Activated CD8-positive, alpha-beta T cell treated with anti-CD3 and anti-CD28 coated beads for 36 hours (primary cell): ENCODE measurements at regions not wholly inside any gene's neighbourhood (a gene's known extent, or its start where the extent isn't known, plus 50 kb on each side); places are given as distances from the start of the nearest gene placed in this dataset.

Source experiments
- ATAC-seq: fragments of 200-7000 bp; cut with Tn5 transposase; one replicate; pipeline ENCODE4 v1.10.0; 2021; ENCODE audit warnings: mild to moderate bottlenecking, moderate library complexity
- CTCF ChIA-PET: fragments of 350-600 bp; sonication (Branson Sonifier 250); formaldehyde crosslinking; loops from one replicate; lab custom pipeline; 2021; ENCODE audit warnings: antibody characterized with exemption; lab: Charles Lee
- POLR2A ChIA-PET: fragments of 350-600 bp; sonication (Branson Sonifier 250); formaldehyde crosslinking; loops from one replicate; lab custom pipeline; 2021; ENCODE audit warnings: antibody characterized with exemption; lab: Charles Lee
- DNase-seq: peaks from one replicate; pipeline ENCODE4 v3.0.0-alpha.2; 2020
- H3K27ac Mint-ChIP-seq: one replicate; pipeline ENCODE4 v1.8.0; 2021; ENCODE audit warnings: mild to moderate bottlenecking, mixed read lengths
- H3K27me3 Mint-ChIP-seq: one replicate; pipeline ENCODE4 v1.8.0; 2021; ENCODE audit warnings: mixed read lengths
- H3K36me3 Mint-ChIP-seq: one replicate; pipeline ENCODE4 v1.8.0; 2021; ENCODE audit warnings: low read depth, mixed read lengths
- H3K4me1 Mint-ChIP-seq: one replicate; pipeline ENCODE4 v1.8.0; 2021; ENCODE audit warnings: low read depth, mixed read lengths
- H3K4me3 Mint-ChIP-seq: one replicate; pipeline ENCODE4 v1.8.0; 2021; ENCODE audit warnings: mild to moderate bottlenecking, moderate library complexity, mixed read lengths
- H3K9me3 Mint-ChIP-seq: one replicate; pipeline ENCODE4 v1.8.0; 2021; ENCODE audit warnings: mixed read lengths
- intact Hi-C: fragments of 100-400 bp; cut with micrococcal nuclease; formaldehyde crosslinking; loops from one replicate; pipeline ENCODE4 v1.10.0; 2022
- TF ChIP-seq, protein P1 (sequence below): fragments of 200-600 bp; IDR thresholded peaks from one replicate; pipeline ENCODE4 v1.8.0; 2022; ENCODE audit warnings: antibody characterized with exemption, mild to moderate bottlenecking

- TF ChIP-seq, protein P1, sequence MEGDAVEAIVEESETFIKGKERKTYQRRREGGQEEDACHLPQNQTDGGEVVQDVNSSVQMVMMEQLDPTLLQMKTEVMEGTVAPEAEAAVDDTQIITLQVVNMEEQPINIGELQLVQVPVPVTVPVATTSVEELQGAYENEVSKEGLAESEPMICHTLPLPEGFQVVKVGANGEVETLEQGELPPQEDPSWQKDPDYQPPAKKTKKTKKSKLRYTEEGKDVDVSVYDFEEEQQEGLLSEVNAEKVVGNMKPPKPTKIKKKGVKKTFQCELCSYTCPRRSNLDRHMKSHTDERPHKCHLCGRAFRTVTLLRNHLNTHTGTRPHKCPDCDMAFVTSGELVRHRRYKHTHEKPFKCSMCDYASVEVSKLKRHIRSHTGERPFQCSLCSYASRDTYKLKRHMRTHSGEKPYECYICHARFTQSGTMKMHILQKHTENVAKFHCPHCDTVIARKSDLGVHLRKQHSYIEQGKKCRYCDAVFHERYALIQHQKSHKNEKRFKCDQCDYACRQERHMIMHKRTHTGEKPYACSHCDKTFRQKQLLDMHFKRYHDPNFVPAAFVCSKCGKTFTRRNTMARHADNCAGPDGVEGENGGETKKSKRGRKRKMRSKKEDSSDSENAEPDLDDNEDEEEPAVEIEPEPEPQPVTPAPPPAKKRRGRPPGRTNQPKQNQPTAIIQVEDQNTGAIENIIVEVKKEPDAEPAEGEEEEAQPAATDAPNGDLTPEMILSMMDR, result no peak
- intact Hi-C loops, result no loop called here
- DNase-seq (no peak), ATAC-seq (no peak)
- no peaks in the 10 kb centered on the region for H3K36me3 Mint-ChIP-seq
- no peaks in the 10 kb centered on the region for H3K27me3 Mint-ChIP-seq
- H3K27ac Mint-ChIP-seq, result no peak overlapping the region
- H3K9me3 Mint-ChIP-seq, result no peaks in the 10 kb centered on the region
- H3K4me1 Mint-ChIP-seq, result peaks cover 10% of the 10 kb centered on the region
- no peak overlapping the region for H3K4me3 Mint-ChIP-seq
- POLR2A ChIA-PET, result no interaction called here
- CTCF ChIA-PET, result no interaction called here
Observed at GRCh38 chr3:106113747-106114146, 244.9 kb upstream of the CBLB start.

GRCh38 chr3:106114220-106114619 lies 245.4 kb upstream of the CBLB start:
- H3K4me1 Mint-ChIP-seq, result peaks cover 11% of the 10 kb centered on the region
- no peaks in the 10 kb centered on the region for H3K27me3 Mint-ChIP-seq
- ChIA-PET POLR2A (no interaction called here), CTCF (no interaction called here)
- no peak for DNase-seq
- ATAC-seq, result no peak
- H3K9me3 Mint-ChIP-seq, result no peaks in the 10 kb centered on the region
- H3K4me3 Mint-ChIP-seq, result no peak overlapping the region
- no peak overlapping the region for H3K27ac Mint-ChIP-seq
- TF ChIP-seq, protein P1, result no peak
- H3K36me3 Mint-ChIP-seq, result no peaks in the 10 kb centered on the region
- intact Hi-C loops, result no loop called here

- H3K4me3 Mint-ChIP-seq, result no peak overlapping the region
- POLR2A ChIA-PET, result interaction anchor here (0.8 kb wide), 1 partner anchor 19 kb away, joined by 3 read pairs; no protein-coding TSS in a partner anchor
- intact Hi-C loops, result no loop called here
- H3K36me3 Mint-ChIP-seq, result peaks cover 1% of the 10 kb centered on the region
- H3K27ac Mint-ChIP-seq, result no peak overlapping the region
- DNase-seq (no peak), ATAC-seq (no peak)
- H3K9me3 Mint-ChIP-seq, result no peaks in the 10 kb centered on the region
- H3K27me3 Mint-ChIP-seq, result no peaks in the 10 kb centered on the region
- TF ChIP-seq, protein P1, result no peak
- peaks cover 12% of the 10 kb centered on the region for H3K4me1 Mint-ChIP-seq
- CTCF ChIA-PET, result no interaction called here
Observed at GRCh38 chr3:106114848-106115247, 246.0 kb upstream of the CBLB start.

- H3K4me1 Mint-ChIP-seq, result peaks cover 19% of the 10 kb centered on the region
- H3K4me3 Mint-ChIP-seq, result no peak overlapping the region
- ChIA-PET POLR2A (interaction anchor here (0.8 kb wide), 1 partner anchor 20 kb away, joined by 3 read pairs; no protein-coding TSS in a partner anchor), CTCF (no interaction called here)
- H3K27me3 Mint-ChIP-seq, result no peaks in the 10 kb centered on the region
- DNase-seq, result no peak
- no peak overlapping the region for H3K27ac Mint-ChIP-seq
- H3K9me3 Mint-ChIP-seq, result no peaks in the 10 kb centered on the region
- intact Hi-C loops, result no loop called here
- ATAC-seq, result no peak
- TF ChIP-seq, protein P1, result no peak
- H3K36me3 Mint-ChIP-seq, result peaks cover 3% of the 10 kb centered on the region
Observed at GRCh38 chr3:106115557-106115956, 246.7 kb upstream of the CBLB start.

DNA sequence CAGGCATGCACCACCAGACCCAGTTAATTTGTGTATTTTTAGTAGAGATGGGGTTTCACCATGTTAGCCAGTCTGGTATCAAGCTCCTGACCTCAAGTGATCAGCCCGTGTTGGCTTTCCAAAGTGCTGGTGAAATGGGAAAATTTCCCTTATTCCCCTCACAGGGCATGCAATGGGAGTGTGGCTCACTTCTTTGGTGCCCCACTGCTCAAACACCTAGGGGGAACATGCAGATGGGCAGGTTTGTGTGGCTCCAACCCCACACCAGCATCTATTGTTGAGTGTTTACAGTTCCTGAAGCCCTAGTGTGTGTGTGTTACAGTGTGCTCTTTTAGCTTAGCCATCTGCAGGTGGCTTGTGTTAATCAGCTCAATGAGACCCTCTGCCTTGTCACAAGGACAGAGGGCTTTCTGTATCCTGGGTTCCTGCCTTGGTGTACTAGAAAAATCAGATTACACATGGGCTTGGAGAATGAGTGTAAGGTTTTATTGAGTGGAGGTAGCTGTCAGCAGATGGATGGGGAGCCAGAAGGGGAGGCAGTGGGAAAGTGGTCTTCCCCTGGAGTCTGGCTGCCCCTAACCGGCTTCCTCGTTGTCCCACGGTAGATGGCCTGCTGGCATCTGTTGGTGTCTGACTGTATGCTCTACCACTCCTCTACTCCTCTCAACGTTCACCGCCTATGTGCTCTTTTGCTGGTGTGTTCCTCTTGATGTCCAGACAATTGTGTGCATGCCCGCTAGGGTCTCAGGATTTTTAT lies 248.1 kb upstream of the CBLB start:
- H3K27ac Mint-ChIP-seq, result no peak overlapping the region
- peaks cover 23% of the 10 kb centered on the region for H3K4me1 Mint-ChIP-seq
- peaks cover 3% of the 10 kb centered on the region for H3K36me3 Mint-ChIP-seq
- POLR2A ChIA-PET, result interaction anchor here (0.7 kb wide), 1 partner anchor 518 kb away, joined by 3 read pairs; no protein-coding TSS in a partner anchor
- intact Hi-C loops, result no loop called here
- ATAC-seq, result no peak
- DNase-seq, result no peak
- no peaks in the 10 kb centered on the region for H3K9me3 Mint-ChIP-seq
- H3K4me3 Mint-ChIP-seq, result no peak overlapping the region
- CTCF ChIA-PET, result no interaction called here
- no peaks in the 10 kb centered on the region for H3K27me3 Mint-ChIP-seq
- TF ChIP-seq, protein P1, result no peak
